Lung (tissue), 11 donors: ENCODE measurements at regions not wholly inside any gene's neighbourhood (a gene's known extent, or its start where the extent isn't known, plus 50 kb on each side); places are given as distances from the start of the nearest gene placed in this dataset.
A peak's percentile ranks its signal among the peaks of the same experiment; 100 is the strongest.
"Not testable (repeated sequence)": the region's sequence is repeated elsewhere in the genome, so short reads cannot be mapped to it uniquely, and the experiment has no call there.

ENCODE experiments used
- ATAC-seq: fragments of 200-7000 bp; cut with Tn5 transposase; one replicate; pipeline ENCODE4 v1.9.1; 2020; ENCODE audit warnings: moderate number of reproducible peaks; ENCODE audit not compliant: insufficient read depth, low FRiP score
- DNase-seq, 3 donors: peaks; one replicate each; pipeline ENCODE4 v3.0.0-alpha.2; 2013 to 2017
- H3K27ac ChIP-seq, 2 donors: one replicate each; pipeline ENCODE4 v1.5.1; 2013; ENCODE audit warnings: mild to moderate bottlenecking in 2 of 2, moderate library complexity in 2 of 2, control low read depth in 1 of 2, inconsistent platforms in 1 of 2, low read depth in 1 of 2, low read length in 1 of 2
- H3K27me3 ChIP-seq, 3 donors: one replicate each; pipeline ENCODE4 v1.5.1; 2013; ENCODE audit warnings: low read length in 2 of 3; ENCODE audit not compliant: control insufficient read depth in 3 of 3, insufficient read depth in 3 of 3
- H3K36me3 ChIP-seq, 4 donors: one replicate each; pipeline ENCODE4 v1.5.1; 2013; ENCODE audit warnings: low read length in 4 of 4, mild to moderate bottlenecking in 1 of 4, moderate library complexity in 1 of 4; ENCODE audit not compliant: control insufficient read depth in 4 of 4, insufficient read depth in 4 of 4
- H3K4me1 ChIP-seq, 5 donors: one replicate each; pipeline ENCODE4 v1.5.1; 2013; ENCODE audit warnings: low read length in 5 of 5, mild to moderate bottlenecking in 2 of 5, moderate library complexity in 1 of 5; ENCODE audit not compliant: control insufficient read depth in 5 of 5, insufficient read depth in 5 of 5
- H3K4me3 ChIP-seq: one replicate; pipeline ENCODE4 v1.5.1; 2013; ENCODE audit warnings: mild to moderate bottlenecking, control low read depth, moderate library complexity
- H3K9ac ChIP-seq, 2 donors: one replicate each; pipeline ENCODE4 v1.5.1; 2013; ENCODE audit warnings: low read length in 2 of 2, control low read depth in 1 of 2; ENCODE audit not compliant: insufficient read depth in 1 of 2
- H3K9me3 ChIP-seq, 4 donors: one replicate each; pipeline ENCODE4 v1.5.1; 2013; ENCODE audit warnings: low read length in 3 of 4, mild to moderate bottlenecking in 1 of 4, moderate library complexity in 1 of 4; ENCODE audit not compliant: control insufficient read depth in 4 of 4, insufficient read depth in 3 of 4
- WGBS, 2 donors: extraction: QIAGEN DNeasy Blood & Tissue Kit; methylation state at CpG; one replicate each; pipeline ENCODE4 v1.1.7; 2013; 5-methylcytosine and 5-hydroxymethylcytosine counted together
- TF ChIP-seq, protein P1 (sequence below): IDR thresholded peaks from 2 replicates; pipeline ENCODE4 v1.5.1; 2012; ENCODE audit warnings: mild to moderate bottlenecking; ENCODE audit errors: control extremely low read depth, extremely low read depth
- donor health status: control.
- donor health status: control.
- donor health status: Bipolar disorder and iron deficiency.
- donor health status: healthy.
- donor health status: DM: yes; HTN: yes; CAD: no.

DNA sequence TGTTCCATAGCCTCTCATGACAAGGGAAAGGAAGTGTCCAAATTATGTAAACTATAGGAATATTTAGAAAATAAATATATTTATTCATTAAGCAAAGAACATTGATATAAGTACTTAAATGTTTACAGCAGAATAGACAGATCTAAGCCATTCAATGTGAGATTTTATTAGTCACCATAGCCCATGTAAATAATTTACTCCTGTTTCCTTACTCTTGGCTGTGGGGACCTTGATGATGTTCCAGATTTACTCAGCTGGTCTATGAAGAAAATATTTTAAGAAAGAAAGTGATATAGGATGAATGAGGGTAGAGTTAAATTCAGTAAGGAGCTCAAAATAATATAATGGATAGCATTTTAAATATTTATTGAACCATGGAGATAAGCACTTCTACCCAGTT lies 442.6 kb upstream of the KLF6 start:
- Histone ChIP-seq H3K27ac (no peak overlapping the region), H3K36me3 (no peaks in the 10 kb centered on the region), H3K9ac (no peak overlapping the region), H3K9me3 (no peaks in the 10 kb centered on the region), H3K27me3 (no peaks in the 10 kb centered on the region), H3K4me3 (no peak overlapping the region), H3K4me1 (no peaks in the 10 kb centered on the region)
- DNase-seq (peak in 2 of 3 donors; percentile 41 to 46), ATAC-seq (no peak)
- TF ChIP-seq, protein P1, sequence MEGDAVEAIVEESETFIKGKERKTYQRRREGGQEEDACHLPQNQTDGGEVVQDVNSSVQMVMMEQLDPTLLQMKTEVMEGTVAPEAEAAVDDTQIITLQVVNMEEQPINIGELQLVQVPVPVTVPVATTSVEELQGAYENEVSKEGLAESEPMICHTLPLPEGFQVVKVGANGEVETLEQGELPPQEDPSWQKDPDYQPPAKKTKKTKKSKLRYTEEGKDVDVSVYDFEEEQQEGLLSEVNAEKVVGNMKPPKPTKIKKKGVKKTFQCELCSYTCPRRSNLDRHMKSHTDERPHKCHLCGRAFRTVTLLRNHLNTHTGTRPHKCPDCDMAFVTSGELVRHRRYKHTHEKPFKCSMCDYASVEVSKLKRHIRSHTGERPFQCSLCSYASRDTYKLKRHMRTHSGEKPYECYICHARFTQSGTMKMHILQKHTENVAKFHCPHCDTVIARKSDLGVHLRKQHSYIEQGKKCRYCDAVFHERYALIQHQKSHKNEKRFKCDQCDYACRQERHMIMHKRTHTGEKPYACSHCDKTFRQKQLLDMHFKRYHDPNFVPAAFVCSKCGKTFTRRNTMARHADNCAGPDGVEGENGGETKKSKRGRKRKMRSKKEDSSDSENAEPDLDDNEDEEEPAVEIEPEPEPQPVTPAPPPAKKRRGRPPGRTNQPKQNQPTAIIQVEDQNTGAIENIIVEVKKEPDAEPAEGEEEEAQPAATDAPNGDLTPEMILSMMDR: no peak

DNA sequence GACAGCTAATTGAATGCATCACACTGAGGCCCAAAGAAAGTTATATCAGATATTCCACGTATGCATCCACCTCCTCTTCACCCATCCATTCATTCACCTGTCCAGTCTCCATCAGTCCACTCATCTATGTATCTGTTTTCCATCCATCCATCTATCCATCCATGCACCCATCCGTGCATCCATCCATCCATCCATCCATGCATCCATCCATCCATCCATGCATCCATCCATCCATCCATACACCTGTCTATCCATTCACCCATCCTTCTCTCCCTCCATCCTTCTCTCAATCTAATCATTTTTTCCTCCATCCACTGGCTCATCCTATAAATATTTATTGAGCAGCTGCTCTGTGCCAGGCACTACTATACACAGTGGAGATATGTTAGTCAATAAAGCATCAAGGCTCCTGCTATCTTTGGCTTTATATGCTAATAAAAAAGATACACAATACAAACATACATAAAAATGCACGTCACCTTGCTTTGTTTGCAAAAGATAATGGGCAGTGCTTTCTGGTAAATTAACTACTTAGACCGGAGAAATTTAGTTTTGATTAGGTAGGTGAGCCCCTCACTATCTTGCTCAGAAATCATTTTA lies 442.0 kb upstream of the KLF6 start:
- Histone ChIP-seq H3K9ac (no peak overlapping the region), H3K27me3 (no peaks in the 10 kb centered on the region), H3K27ac (no peak overlapping the region), H3K36me3 (no peaks in the 10 kb centered on the region), H3K9me3 (no peaks in the 10 kb centered on the region), H3K4me1 (no peaks in the 10 kb centered on the region), H3K4me3 (no peak overlapping the region)
- 89 to 94% methylated on average over 4 of the region's 4 CpGs for WGBS, 2 donors
- ATAC-seq (no peak), DNase-seq (no peak)
- TF ChIP-seq, protein P1: no peak

DNA sequence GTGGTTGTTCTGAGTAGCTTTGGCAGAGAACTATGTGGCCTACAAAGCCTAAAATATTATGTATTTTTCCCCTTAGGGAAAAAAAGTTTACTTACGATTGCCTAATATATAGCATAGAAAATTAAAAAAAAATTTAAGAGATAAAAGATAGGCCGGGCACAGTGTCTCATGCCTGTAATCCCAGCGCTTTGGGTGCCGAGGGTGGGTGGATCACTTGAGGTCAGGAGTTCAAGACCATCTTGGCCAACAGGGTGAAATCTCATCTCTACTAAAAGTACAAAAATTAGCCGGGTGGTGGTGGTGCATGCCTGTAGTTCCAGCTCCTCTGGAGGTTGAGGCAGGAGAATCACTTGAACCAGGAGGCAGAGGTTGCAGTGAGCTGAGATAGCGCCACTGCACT lies 439.2 kb upstream of the KLF6 start:
- Histone ChIP-seq H3K9me3 (no peaks in the 10 kb centered on the region), H3K36me3 (no peaks in the 10 kb centered on the region), H3K27me3 (no peaks in the 10 kb centered on the region), H3K4me1 (no peaks in the 10 kb centered on the region), H3K4me3 (no peak overlapping the region), H3K27ac (no peak overlapping the region), H3K9ac (no peak overlapping the region)
- DNase-seq (no peak), ATAC-seq (no peak)
- WGBS, 2 donors: 97% methylated on average over 6 of the region's 6 CpGs
- TF ChIP-seq, protein P1: no peak

DNA sequence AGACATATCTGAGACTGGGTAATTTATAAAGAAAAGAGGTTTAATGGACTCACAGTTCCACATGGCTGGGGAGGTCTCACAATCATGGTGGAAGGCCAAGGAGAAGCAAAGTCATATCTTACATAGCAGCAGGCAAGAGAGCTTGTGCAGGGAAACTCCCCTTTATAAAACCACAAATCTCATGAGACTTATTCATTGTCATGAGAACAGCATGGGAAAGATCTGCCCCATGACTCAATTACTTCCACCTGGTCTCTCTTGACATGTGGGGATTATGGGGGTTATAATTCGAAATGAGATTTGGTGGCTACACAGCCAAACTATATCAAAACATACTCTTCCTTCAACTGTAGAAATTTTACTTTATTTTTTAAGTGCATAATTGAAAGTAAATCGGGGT lies 436.3 kb upstream of the KLF6 start:
- H3K9me3 ChIP-seq, ATAC-seq, DNase-seq, H3K4me1 ChIP-seq, H3K9ac ChIP-seq, H3K27ac ChIP-seq, H3K4me3 ChIP-seq, H3K36me3 ChIP-seq, H3K27me3 ChIP-seq: not testable (repeated sequence)
- WGBS, 2 donors: 87 to 88% methylated on average over 2 of the region's 2 CpGs
